GM19324 (cell line): ENCODE measurements at regions not wholly inside any gene's neighbourhood (a gene's known extent, or its start where the extent isn't known, plus 50 kb on each side); places are given as distances from the start of the nearest gene placed in this dataset.
A peak's percentile ranks its signal among the peaks of the same experiment; 100 is the strongest.

Experiments
- ATAC-seq: cut with Tn5 transposase; IDR thresholded peaks from one replicate; pipeline ENCODE4 v1.9.1; 2021; ENCODE audit warnings: mild to moderate bottlenecking, moderate library complexity; ENCODE audit not compliant: unreplicated experiment, low FRiP score

GRCh38 chr3:102741105-102741504 is 306.3 kb downstream of the ZPLD1 start:
- no peak for ATAC-seq

- ATAC-seq = no peak
Observed at GRCh38 chr3:102741694-102742093, 306.9 kb downstream of the ZPLD1 start.

GRCh38 chr3:102745881-102746280 is 311.1 kb downstream of the ZPLD1 start:
- no peak for ATAC-seq

- ATAC-seq = no peak
Observed at GRCh38 chr3:102747611-102748010, 312.8 kb downstream of the ZPLD1 start.

- no peak for ATAC-seq
Observed at GRCh38 chr3:102748646-102749045, 313.8 kb downstream of the ZPLD1 start.

- no peak for ATAC-seq
Observed at GRCh38 chr3:102750322-102750721, 315.5 kb downstream of the ZPLD1 start.

- ATAC-seq = no peak
Observed at GRCh38 chr3:102753901-102754300, 319.1 kb downstream of the ZPLD1 start.

GRCh38 chr3:102756706-102757105 is 321.9 kb downstream of the ZPLD1 start:
- ATAC-seq = no peak

GRCh38 chr3:102757950-102758349 is 323.1 kb downstream of the ZPLD1 start:
- ATAC-seq = no peak

- ATAC-seq = no peak
Observed at GRCh38 chr3:102761766-102762165, 327.0 kb downstream of the ZPLD1 start.

GRCh38 chr3:102790747-102791325 is 356.0 kb downstream of the ZPLD1 start:
- ATAC-seq = no peak

GRCh38 chr3:102791641-102792589 is 357.1 kb downstream of the ZPLD1 start:
- ATAC-seq = no peak

- ATAC-seq = no peak
Observed at GRCh38 chr3:102796804-102797203, 362.0 kb downstream of the ZPLD1 start.

GRCh38 chr3:102802819-102803420 is 368.1 kb downstream of the ZPLD1 start:
- ATAC-seq = no peak

GRCh38 chr3:102810937-102811336 is 376.1 kb downstream of the ZPLD1 start:
- peak; percentile 62 for ATAC-seq

GRCh38 chr3:102826636-102827035 is 391.8 kb downstream of the ZPLD1 start:
- no peak for ATAC-seq

- ATAC-seq = no peak
Observed at GRCh38 chr3:102827386-102827785, 392.6 kb downstream of the ZPLD1 start.

- no peak for ATAC-seq
Observed at GRCh38 chr3:102830415-102830814, 395.6 kb downstream of the ZPLD1 start.

- no peak for ATAC-seq
Observed at GRCh38 chr3:102841866-102842265, 407.1 kb downstream of the ZPLD1 start.

- ATAC-seq = no peak
Observed at GRCh38 chr3:102866845-102867244, 432.0 kb downstream of the ZPLD1 start.

- ATAC-seq = no peak
Observed at GRCh38 chr3:102883515-102883914, 448.7 kb downstream of the ZPLD1 start.
